ENCODE measurements at regions not wholly inside any gene's neighbourhood (a gene's known extent, or its start where the extent isn't known, plus 50 kb on each side); places are given as distances from the start of the nearest gene placed in this dataset.

DNA sequence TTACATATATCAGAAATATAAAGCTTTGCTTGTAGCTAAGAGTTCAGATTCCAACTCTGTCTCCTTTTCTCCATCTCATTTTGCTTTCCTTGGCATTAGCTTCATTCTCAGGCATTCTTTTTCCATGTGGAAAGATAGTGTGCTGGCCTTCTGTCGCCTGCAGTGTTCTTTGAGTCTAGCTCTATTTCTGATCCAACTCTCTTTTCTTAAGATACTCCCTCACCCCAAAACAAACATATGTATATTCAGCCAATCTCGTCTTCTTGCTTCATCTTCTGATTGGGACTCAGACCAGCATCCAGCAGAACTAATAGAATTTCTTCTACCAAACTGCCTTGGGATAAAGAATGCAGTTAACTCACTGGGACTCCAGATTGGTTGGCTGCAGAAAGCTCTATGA, 532.2 kb downstream of the MID1IP1 start:
- FAIRE-seq: no peak
- no peak for DNase-seq (ENCODE audit: insufficient read length, low spot score)

GRCh38 chrX:39335513-39336235, 534.4 kb downstream of the MID1IP1 start:
- FAIRE-seq: no peak
- TF ChIP-seq, protein P1, sequence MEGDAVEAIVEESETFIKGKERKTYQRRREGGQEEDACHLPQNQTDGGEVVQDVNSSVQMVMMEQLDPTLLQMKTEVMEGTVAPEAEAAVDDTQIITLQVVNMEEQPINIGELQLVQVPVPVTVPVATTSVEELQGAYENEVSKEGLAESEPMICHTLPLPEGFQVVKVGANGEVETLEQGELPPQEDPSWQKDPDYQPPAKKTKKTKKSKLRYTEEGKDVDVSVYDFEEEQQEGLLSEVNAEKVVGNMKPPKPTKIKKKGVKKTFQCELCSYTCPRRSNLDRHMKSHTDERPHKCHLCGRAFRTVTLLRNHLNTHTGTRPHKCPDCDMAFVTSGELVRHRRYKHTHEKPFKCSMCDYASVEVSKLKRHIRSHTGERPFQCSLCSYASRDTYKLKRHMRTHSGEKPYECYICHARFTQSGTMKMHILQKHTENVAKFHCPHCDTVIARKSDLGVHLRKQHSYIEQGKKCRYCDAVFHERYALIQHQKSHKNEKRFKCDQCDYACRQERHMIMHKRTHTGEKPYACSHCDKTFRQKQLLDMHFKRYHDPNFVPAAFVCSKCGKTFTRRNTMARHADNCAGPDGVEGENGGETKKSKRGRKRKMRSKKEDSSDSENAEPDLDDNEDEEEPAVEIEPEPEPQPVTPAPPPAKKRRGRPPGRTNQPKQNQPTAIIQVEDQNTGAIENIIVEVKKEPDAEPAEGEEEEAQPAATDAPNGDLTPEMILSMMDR (IDR thresholded peaks at IDR 0.05; ENCODE audit: insufficient read depth, missing control alignments): no peak
- no peak for DNase-seq (ENCODE audit: insufficient read length, low spot score)

More for the DNA sequence above, 532.2 kb downstream of the MID1IP1 start:
- TF ChIP-seq, protein P1 (IDR thresholded peaks at IDR 0.05; ENCODE audit: insufficient read depth, missing control alignments): no peak

DNA sequence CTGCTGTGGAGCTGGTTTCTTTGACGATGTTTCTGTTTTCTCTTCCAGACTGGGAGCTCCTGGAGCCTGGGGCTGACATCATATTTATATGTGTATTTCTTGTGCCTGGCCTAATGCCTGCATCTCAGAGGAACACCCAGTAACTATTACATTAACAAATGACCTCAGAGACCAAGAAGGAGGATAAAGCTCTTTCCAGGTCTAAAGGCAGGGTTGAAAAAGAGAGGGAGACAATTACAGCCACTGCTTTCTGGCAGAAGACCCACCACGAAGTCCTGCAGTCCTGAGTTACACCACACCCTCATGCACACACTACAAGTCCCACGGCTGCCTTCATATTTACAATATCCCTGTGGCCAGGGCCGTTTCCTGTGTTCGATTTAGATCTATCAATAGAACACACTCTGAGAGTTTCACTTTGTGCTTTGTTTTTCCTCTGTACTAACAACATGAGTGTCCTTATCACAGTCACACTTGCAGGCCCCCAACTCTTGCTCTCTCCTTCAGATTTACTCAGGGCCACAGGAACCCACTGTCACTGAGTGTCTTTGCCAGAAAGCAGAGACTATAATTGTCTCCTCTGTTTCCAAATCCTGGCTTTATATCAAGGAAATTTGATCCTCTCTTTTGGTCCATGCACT, 535.5 kb downstream of the MID1IP1 start:
- FAIRE-seq (peak; percentile 11), DNase-seq (ENCODE audit: insufficient read length, low spot score) (no peak)

DNA sequence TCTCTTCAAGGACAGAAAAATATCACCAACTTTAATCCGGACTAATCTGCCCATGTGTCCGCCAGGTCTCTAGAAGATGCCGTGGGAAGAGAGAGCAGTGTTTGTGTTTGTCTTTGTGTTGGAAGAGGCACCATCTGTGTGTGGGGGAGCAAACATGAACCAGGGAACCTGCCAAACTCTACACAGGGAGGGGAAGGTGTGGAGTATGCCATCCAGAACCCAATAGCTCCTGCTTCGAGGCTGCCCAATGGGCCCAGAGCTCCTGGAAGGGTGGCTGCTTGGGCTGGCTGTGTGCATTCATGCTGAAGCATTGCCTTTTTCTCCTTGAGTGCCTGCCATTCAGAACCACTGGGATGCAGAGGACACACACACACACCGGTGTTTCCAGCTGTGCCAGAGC, 536.2 kb downstream of the MID1IP1 start:
- no peak for FAIRE-seq
- TF ChIP-seq, protein P1 (IDR thresholded peaks at IDR 0.05; ENCODE audit: insufficient read depth, missing control alignments): no peak
- DNase-seq (ENCODE audit: insufficient read length, low spot score): no peak

More for the DNA sequence above, 535.5 kb downstream of the MID1IP1 start:
- TF ChIP-seq, protein P1 (IDR thresholded peaks at IDR 0.05; ENCODE audit: insufficient read depth, missing control alignments): no peak

- FAIRE-seq: no peak
Measured at GRCh38 chrX:39338583-39338982, 537.3 kb downstream of the MID1IP1 start.

GRCh38 chrX:39356119-39356807, 555.0 kb downstream of the MID1IP1 start:
- TF ChIP-seq, protein P1 (IDR thresholded peaks at IDR 0.05; ENCODE audit: insufficient read depth, missing control alignments): no peak
- no peak for DNase-seq (ENCODE audit: insufficient read length, low spot score)
- FAIRE-seq: no peak

More at GRCh38 chrX:39338583-39338982, 537.3 kb downstream of the MID1IP1 start:
- TF ChIP-seq, protein P1 (IDR thresholded peaks at IDR 0.05; ENCODE audit: insufficient read depth, missing control alignments): no peak
- DNase-seq (ENCODE audit: insufficient read length, low spot score): no peak
